Kidney (tissue), 13 donors: ENCODE measurements at regions not wholly inside any gene's neighbourhood (a gene's known extent, or its start where the extent isn't known, plus 50 kb on each side); places are given as distances from the start of the nearest gene placed in this dataset.
"Not testable (repeated sequence)": the region's sequence is repeated elsewhere in the genome, so short reads cannot be mapped to it uniquely, and the experiment has no call there.

Experiments used
- DNase-seq, 5 donors: peaks; one replicate each; pipeline ENCODE4 v3.0.0-alpha.2; 2013 to 2020
- FAIRE-seq: peaks from 2 replicates; lab custom pipeline; 2012; peaks lifted over from hg19 to GRCh38; lab: Jason Lieb, UNC
- H3K27ac ChIP-seq, 2 donors: one replicate each; pipeline ENCODE4 v1.7.0; 2013; ENCODE audit warnings: low read depth in 2 of 2, low read length in 2 of 2, inconsistent platforms in 1 of 2
- H3K27me3 ChIP-seq: one replicate; pipeline ENCODE4 v1.7.1; 2013; ENCODE audit warnings: low read length, inconsistent platforms; ENCODE audit not compliant: control insufficient read depth, insufficient read depth
- H3K36me3 ChIP-seq, 3 donors: one replicate each; pipeline versions ENCODE4 v1.7.0 to v1.7.1; 2013; ENCODE audit warnings: low read length in 3 of 3, control low read depth in 1 of 3, inconsistent platforms in 1 of 3; ENCODE audit not compliant: insufficient read depth in 3 of 3, control insufficient read depth in 2 of 3
- H3K4me1 ChIP-seq, 3 donors: one replicate each; pipeline versions ENCODE4 v1.7.0 to v1.7.1; 2013; ENCODE audit warnings: low read length in 3 of 3, inconsistent platforms in 1 of 3, low read depth in 1 of 3; ENCODE audit not compliant: control insufficient read depth in 2 of 3, insufficient read depth in 2 of 3
- H3K4me3 ChIP-seq, 3 donors: one replicate each; pipeline versions ENCODE4 v1.7.0 to v1.8.1; 2013; ENCODE audit warnings: low read length in 3 of 3, control low read depth in 1 of 3, inconsistent platforms in 1 of 3
- H3K9ac ChIP-seq, 3 donors: one replicate each; pipeline versions ENCODE4 v1.7.0 to v1.7.1; 2013; ENCODE audit warnings: low read length in 3 of 3, control low read depth in 1 of 3, inconsistent platforms in 1 of 3
- H3K9me3 ChIP-seq, 3 donors: one replicate each; pipeline versions ENCODE4 v1.7.0 to v1.7.1; 2013; ENCODE audit warnings: low read length in 3 of 3, control low read depth in 1 of 3, inconsistent platforms in 1 of 3; ENCODE audit not compliant: control insufficient read depth in 2 of 3, insufficient read depth in 1 of 3
- intact Hi-C: fragments of 100-400 bp; cut with DNase I; formaldehyde crosslinking; loops from one replicate; pipeline ENCODE4 v1.11.1; 2022
- TF ChIP-seq, protein P1 (sequence below): IDR thresholded peaks from 3 replicates; pipeline ENCODE4 v1.5.1; 2012; ENCODE audit warnings: mild to moderate bottlenecking, moderate library complexity, borderline replicate concordance; ENCODE audit not compliant: insufficient read depth; ENCODE audit errors: extremely low read depth
- donor health status: control.
- donor health status: control.
- donor health status: control.
- donor health status: control.
- donor health status: control.
- donor health status: DM: yes; HTN: yes; CAD: no.
- donor health status: Normal renal cell carcinoma (clear cell type).

DNA sequence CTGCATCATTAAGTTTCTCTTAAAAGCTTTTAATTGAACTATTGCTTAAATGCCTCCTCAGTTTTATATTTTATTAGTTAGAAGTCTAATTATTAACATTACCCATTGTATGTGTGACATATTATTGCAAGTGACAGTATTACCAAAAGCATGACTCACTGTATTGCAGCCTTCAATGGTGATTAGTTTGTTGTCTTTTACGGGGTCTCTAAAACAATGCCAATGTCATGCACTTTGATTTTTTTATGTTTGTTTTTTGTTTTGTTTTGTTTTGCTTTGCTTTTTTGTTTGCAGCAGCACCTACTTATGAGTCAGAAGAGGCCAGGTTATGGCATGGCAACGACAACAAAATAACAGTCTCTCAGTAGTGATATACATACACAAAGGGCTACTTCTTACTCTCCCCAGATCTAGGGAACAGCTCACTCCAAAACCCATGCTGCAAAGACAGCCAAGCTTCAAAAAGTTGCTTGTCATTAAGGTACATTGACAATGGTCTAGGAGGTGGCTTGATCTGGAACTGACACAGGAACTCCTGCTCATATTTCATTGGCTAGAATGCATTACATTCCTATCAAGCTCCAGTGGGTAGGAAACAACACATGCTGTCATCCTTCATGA lies 293.7 kb upstream of the POM121L12 start:
- intact Hi-C loops: no loop called here
- DNase-seq: peak in 1 of 5 donors; percentile 14
- Histone ChIP-seq H3K4me3 (no peak overlapping the region), H3K27me3 (no peaks in the 10 kb centered on the region), H3K27ac (no peak overlapping the region), H3K4me1 (no peaks in the 10 kb centered on the region), H3K36me3 (no peaks in the 10 kb centered on the region), H3K9ac (no peak overlapping the region), H3K9me3 (no peaks in the 10 kb centered on the region)
- FAIRE-seq: no peak
- TF ChIP-seq, protein P1, sequence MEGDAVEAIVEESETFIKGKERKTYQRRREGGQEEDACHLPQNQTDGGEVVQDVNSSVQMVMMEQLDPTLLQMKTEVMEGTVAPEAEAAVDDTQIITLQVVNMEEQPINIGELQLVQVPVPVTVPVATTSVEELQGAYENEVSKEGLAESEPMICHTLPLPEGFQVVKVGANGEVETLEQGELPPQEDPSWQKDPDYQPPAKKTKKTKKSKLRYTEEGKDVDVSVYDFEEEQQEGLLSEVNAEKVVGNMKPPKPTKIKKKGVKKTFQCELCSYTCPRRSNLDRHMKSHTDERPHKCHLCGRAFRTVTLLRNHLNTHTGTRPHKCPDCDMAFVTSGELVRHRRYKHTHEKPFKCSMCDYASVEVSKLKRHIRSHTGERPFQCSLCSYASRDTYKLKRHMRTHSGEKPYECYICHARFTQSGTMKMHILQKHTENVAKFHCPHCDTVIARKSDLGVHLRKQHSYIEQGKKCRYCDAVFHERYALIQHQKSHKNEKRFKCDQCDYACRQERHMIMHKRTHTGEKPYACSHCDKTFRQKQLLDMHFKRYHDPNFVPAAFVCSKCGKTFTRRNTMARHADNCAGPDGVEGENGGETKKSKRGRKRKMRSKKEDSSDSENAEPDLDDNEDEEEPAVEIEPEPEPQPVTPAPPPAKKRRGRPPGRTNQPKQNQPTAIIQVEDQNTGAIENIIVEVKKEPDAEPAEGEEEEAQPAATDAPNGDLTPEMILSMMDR: no peak

DNA sequence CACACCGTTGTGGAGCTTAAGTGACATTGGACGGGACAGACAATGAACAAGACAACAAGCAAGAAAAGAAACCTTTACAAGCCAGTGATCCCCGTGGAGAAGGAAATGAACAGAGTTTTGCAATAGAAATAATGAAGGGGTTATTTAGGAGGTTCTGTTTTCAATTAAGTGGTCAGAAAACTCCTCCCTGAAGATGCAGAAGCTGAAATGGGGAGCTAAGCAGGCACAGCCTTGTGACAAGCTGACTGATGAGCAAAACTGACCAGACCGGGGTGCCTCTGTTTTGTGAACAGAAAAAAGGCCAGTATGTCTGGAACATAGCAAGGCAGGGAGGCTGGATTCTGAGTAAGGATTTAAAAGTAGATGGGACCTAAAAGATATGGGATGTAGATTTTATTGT lies 299.8 kb upstream of the POM121L12 start:
- intact Hi-C loops: no loop called here
- Histone ChIP-seq H3K9ac (no peak overlapping the region), H3K4me3 (no peak overlapping the region), H3K4me1 (no peaks in the 10 kb centered on the region), H3K27ac (no peak overlapping the region), H3K9me3 (no peaks in the 10 kb centered on the region), H3K27me3 (no peaks in the 10 kb centered on the region), H3K36me3 (no peaks in the 10 kb centered on the region)
- DNase-seq (no peak), FAIRE-seq (no peak)
- TF ChIP-seq, protein P1: no peak

DNA sequence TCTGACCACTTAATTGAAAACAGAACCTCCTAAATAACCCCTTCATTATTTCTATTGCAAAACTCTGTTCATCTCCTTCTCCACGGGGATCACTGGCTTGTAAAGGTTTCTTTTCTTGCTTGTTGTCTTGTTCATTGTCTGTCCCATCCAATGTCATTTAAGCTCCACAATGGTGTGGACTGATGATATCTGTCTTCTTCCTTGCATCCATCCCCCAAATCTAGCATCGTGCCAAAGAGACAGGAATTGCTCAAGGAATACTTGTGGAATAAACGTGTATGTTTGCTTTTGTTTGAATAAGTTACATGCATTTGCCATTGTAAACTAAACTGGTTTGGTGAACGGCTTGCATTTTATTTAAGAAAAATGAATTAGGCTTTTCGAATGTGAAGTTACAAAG lies 306.8 kb upstream of the POM121L12 start:
- H3K27ac ChIP-seq, H3K4me3 ChIP-seq, H3K4me1 ChIP-seq, H3K9me3 ChIP-seq, DNase-seq, intact Hi-C loops, H3K27me3 ChIP-seq, H3K36me3 ChIP-seq, H3K9ac ChIP-seq, FAIRE-seq: not testable (repeated sequence)

DNA sequence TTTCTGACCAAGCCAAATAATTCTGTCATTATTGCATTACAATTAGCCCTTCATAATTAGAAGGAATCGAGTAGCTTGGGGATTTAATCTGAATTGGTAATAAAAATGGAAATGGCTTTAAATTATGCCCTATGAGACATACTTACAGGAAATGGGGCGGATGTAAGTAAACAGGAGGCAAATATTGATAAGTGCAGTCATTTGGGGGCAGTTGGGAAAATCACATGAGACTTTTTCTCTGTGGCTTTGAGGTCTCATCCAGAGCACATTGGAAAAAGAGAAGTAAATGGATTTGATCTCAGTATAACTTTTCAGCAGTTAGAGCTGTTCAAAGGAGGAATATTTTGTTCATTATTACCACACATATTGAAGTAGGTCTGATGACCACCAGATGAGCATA lies 307.8 kb upstream of the POM121L12 start:
- Histone ChIP-seq H3K27ac (no peak overlapping the region), H3K9me3 (no peaks in the 10 kb centered on the region), H3K4me3 (no peak overlapping the region), H3K4me1 (no peaks in the 10 kb centered on the region), H3K9ac (no peak overlapping the region), H3K36me3 (no peaks in the 10 kb centered on the region), H3K27me3 (no peaks in the 10 kb centered on the region)
- DNase-seq: no peak
- intact Hi-C loops: no loop called here
- TF ChIP-seq, protein P1: no peak
- no peak for FAIRE-seq
